ENCODE measurements at regions not wholly inside any gene's neighbourhood (a gene's known extent, or its start where the extent isn't known, plus 50 kb on each side); places are given as distances from the start of the nearest gene placed in this dataset.

DNA sequence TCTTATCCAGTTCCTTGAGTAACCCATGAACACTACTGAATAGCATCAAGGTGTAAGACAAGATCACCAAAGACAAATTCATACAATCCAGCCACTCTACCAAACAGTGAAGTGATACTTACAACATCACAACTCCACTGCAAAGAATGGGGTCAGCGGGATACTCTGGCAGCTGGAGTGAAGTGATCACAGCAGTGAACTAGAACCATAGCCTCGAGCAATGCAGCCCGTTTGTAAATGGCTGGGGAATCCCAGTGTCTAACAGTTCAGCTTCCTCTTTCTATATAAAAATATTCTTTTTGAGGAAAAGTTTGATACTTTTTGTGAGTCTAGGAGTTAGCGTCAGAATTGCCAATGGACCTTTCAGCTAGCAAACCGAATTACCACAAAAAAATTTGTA lies 515.2 kb downstream of the ZNF608 start:
- H3K27ac ChIP-seq, result no peak overlapping the region

DNA sequence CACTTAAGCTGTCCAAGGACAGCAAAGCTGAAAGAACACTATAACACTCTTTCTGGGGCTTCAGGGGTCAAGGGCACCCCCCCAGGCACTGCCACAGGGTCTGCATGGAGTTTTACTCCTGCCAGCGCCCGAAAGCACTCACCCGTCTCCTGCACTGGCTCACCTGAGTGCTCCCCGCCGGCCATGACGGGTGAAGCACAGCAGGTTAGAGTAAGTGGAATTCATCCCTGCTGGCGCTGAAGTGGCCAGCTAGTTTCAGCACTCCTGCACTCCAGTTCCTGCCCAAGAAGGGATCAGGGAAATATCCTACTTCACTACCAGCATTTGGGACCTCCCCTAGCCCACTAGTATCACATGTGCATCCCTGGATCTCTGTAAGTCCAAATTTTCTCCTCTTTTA lies 516.0 kb downstream of the ZNF608 start:
- no peak overlapping the region for H3K27ac ChIP-seq
- no peak for TF ChIP-seq ZFX (IDR thresholded peaks at IDR 0.05; ENCODE audit: borderline replicate concordance)
- TF ChIP-seq, protein P1, sequence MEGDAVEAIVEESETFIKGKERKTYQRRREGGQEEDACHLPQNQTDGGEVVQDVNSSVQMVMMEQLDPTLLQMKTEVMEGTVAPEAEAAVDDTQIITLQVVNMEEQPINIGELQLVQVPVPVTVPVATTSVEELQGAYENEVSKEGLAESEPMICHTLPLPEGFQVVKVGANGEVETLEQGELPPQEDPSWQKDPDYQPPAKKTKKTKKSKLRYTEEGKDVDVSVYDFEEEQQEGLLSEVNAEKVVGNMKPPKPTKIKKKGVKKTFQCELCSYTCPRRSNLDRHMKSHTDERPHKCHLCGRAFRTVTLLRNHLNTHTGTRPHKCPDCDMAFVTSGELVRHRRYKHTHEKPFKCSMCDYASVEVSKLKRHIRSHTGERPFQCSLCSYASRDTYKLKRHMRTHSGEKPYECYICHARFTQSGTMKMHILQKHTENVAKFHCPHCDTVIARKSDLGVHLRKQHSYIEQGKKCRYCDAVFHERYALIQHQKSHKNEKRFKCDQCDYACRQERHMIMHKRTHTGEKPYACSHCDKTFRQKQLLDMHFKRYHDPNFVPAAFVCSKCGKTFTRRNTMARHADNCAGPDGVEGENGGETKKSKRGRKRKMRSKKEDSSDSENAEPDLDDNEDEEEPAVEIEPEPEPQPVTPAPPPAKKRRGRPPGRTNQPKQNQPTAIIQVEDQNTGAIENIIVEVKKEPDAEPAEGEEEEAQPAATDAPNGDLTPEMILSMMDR (IDR thresholded peaks at IDR 0.05), result no peak

More for the DNA sequence above, 515.2 kb downstream of the ZNF608 start:
- TF ChIP-seq ZFX (IDR thresholded peaks at IDR 0.05; ENCODE audit: borderline replicate concordance), result no peak
- TF ChIP-seq, protein P1 (IDR thresholded peaks at IDR 0.05), result no peak

DNA sequence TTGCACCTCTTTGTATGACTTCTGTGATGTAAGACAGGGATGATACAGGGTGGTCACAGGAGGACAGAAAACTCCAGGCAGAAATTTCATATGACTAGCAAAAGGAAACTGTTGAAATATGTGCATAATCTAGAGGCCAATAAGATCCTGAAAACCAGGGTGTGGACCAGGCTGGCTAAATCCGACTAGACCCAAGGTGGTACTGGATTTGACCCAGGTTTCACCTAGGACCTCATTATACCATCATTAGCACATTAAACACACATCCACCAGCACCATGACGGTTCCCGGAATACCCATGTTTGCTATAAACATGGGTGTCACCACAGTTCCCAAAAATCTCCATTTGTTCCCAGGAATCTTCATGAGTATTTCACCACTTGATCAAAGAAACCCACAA lies 517.1 kb downstream of the ZNF608 start:
- H3K27ac ChIP-seq, result no peak overlapping the region
- TF ChIP-seq ZFX (IDR thresholded peaks at IDR 0.05; ENCODE audit: borderline replicate concordance), result no peak
- TF ChIP-seq, protein P1 (IDR thresholded peaks at IDR 0.05), result no peak

DNA sequence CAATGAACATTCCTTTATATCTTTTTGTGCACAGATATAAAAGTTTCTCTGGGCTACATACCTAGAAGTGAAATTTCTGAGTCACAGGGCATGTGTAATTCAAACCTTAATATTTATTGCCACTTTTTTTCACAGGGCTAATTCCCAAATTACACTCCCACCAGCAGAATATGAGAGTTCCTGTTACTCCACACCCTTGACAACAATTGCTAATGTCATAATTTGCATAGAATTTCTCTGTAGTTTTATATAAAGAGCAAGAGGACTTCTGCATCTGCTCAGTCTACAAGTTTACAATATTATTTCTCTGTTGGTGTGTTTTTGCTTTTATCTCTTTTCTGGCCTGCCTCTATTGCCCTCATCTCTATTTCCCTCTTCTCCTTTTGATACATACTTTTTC lies 518.5 kb downstream of the ZNF608 start:
- no peak overlapping the region for H3K27ac ChIP-seq
- TF ChIP-seq, protein P1 (IDR thresholded peaks at IDR 0.05), result no peak
- no peak for TF ChIP-seq ZFX (IDR thresholded peaks at IDR 0.05; ENCODE audit: borderline replicate concordance)

DNA sequence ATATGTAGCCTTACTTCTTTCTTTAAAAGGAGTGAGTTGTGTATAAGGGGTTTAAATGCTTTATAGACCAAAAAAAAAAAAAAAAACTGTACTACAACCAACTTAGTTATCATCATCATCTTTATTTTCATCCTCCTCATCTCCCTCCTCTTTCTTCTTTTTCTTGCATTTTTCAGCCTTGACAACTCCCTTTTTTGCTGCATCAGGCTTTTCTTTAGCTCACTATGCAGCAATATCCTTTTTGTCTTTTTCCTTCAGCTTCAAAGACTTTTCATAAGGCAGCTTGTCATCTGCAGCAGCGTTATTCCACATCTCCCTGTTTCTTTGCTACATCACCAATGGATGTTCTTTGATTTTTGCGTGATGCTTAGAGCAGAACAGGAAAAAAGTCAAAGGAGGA lies 526.0 kb downstream of the ZNF608 start:
- H3K27ac ChIP-seq, result no peak overlapping the region
- no peak for TF ChIP-seq ZFX (IDR thresholded peaks at IDR 0.05; ENCODE audit: borderline replicate concordance)
- TF ChIP-seq, protein P1 (IDR thresholded peaks at IDR 0.05), result no peak

DNA sequence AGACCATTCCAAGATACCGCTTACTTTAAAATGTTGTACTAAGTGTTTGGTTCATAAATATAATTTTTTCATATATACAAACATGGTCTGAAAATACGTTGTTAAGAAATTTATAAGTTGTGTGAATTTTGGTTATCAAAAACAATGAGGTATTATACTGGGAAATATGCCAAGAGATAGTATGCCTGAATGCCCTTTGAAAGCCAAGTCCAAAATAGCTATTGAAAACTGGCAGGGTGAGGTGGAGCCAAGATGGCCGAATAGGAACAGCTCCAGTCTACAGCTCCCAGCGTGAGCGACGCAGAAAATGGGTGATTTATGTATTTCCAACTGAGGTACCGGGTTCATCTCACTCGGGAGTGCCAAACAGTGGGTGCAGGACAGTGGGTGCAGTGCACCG lies 533.5 kb downstream of the ZNF608 start:
- no peak for TF ChIP-seq ZFX (IDR thresholded peaks at IDR 0.05; ENCODE audit: borderline replicate concordance)
- TF ChIP-seq, protein P1 (IDR thresholded peaks at IDR 0.05), result no peak

DNA sequence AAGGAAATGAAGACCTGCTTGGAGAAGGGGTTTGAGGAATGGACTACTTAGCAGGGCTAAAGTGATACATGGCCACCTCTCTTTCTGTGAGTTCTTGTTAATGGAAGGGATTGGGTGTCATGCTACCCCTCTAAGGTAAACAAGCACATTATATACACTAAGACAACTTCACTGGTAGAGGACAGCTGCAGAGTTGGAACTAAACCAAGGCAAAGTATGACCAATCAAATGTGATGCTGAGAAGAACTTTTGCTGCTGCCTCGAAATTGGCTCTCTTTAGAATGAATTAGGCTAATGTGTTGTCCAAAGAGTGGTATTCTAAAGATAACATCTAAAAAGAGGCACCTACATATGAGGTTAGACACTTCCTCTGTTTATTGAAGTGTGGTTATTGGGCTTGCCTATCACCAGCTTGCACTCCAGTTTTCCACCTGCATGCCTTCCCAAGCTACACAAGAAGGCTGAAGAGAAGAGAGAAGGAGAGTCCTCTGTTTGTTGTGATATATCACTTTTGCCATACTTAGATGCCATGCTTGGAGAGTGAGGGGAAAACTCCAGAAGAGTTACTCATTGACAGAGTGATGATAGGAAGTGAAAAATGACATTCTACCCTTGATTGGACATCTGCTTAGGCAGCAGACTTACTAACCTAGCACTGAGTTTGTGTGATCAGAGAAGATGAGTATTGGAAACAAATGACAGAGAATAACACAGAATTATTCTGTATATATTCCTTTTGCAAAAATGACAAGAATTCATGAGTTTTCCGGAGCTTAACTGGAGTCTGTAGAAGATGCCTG lies 536.1 kb downstream of the ZNF608 start:
- H3K27ac ChIP-seq, result no peak overlapping the region

More for the DNA sequence above, 533.5 kb downstream of the ZNF608 start:
- no peak overlapping the region for H3K27ac ChIP-seq

More for the DNA sequence above, 536.1 kb downstream of the ZNF608 start:
- TF ChIP-seq, protein P1 (IDR thresholded peaks at IDR 0.05), result no peak
- TF ChIP-seq ZFX (IDR thresholded peaks at IDR 0.05; ENCODE audit: borderline replicate concordance), result no peak

All from 22Rv1 (cell line).